HepG2 (cell line): ENCODE measurements at regions not wholly inside any gene's neighbourhood (a gene's known extent, or its start where the extent isn't known, plus 50 kb on each side); places are given as distances from the start of the nearest gene placed in this dataset.

Experiments
- BCL6 ChIP-seq: IDR thresholded peaks from 2 replicates; pipeline ENCODE4 v1.6.1; 2016; ENCODE audit warnings: missing genetic modification reagents, missing compliant biosample characterization
- BHLHE40 ChIP-seq: IDR thresholded peaks from 2 replicates; pipeline ENCODE4 v1.6.1; 2011; ENCODE audit warnings: low read length, improper control_type of control experiment
- HHEX ChIP-seq: IDR thresholded peaks from 2 replicates; pipeline ENCODE4 v1.6.1; 2016; ENCODE audit warnings: control low read depth
- HOXA7 ChIP-seq: sonication (generic); formaldehyde crosslinking; IDR thresholded peaks from 2 replicates; pipeline ENCODE4 v1.8.1; 2022; ENCODE audit warnings: mild to moderate bottlenecking, missing genetic modification reagents, moderate library complexity
- KDM1A ChIP-seq: IDR thresholded peaks from 2 replicates; pipeline ENCODE4 v1.6.1; 2016; ENCODE audit warnings: missing compliant biosample characterization
- MTA3 ChIP-seq: sonication (generic); formaldehyde crosslinking; IDR thresholded peaks from 2 replicates; pipeline ENCODE4 v1.4.0; 2020; ENCODE audit warnings: missing genetic modification reagents
- NCOA2 ChIP-seq: sonication (generic); formaldehyde crosslinking; IDR thresholded peaks from 2 replicates; pipeline ENCODE4 v1.8.0; 2022; ENCODE audit warnings: inconsistent platforms
- NFIB ChIP-seq: sonication (generic); formaldehyde crosslinking; IDR thresholded peaks from 2 replicates; pipeline ENCODE4 v1.9.0; 2021; ENCODE audit warnings: missing genetic modification reagents, mild to moderate bottlenecking, borderline replicate concordance
- RCOR2 ChIP-seq: IDR thresholded peaks from 2 replicates; pipeline ENCODE4 v1.6.1; 2016; ENCODE audit warnings: missing biosample characterization, missing genetic modification reagents
- SOX13 ChIP-seq, 3 experiments: fragments of 450-650 bp in 1 of 3; sonication (generic) in 1 of 3; formaldehyde crosslinking in 1 of 3; IDR thresholded peaks in 2 of 3; conservative IDR thresholded peaks in 1 of 3; 2 replicates each; pipeline versions ENCODE4 v1.5.0 to v1.6.1; 2016 to 2020; ENCODE audit warnings: antibody characterized with exemption in 1 of 3, mild to moderate bottlenecking in 1 of 3, missing compliant biosample characterization in 1 of 3, missing genetic modification reagents in 1 of 3, moderate library complexity in 1 of 3
- TEAD2 ChIP-seq: sonication (generic); formaldehyde crosslinking; IDR thresholded peaks from 2 replicates; pipeline ENCODE4 v1.9.0; 2021; ENCODE audit warnings: missing genetic modification reagents
- U2AF2 ChIP-seq: fragments of 200-400 bp; formaldehyde crosslinking; IDR thresholded peaks from 2 replicates; pipeline ENCODE4 v1.6.1; 2017; ENCODE audit warnings: low read depth, mild to moderate bottlenecking, low read length
- ZKSCAN8 ChIP-seq: IDR thresholded peaks from 2 replicates; pipeline ENCODE4 v1.6.1; 2016; ENCODE audit warnings: borderline replicate concordance, missing genetic modification reagents, missing compliant biosample characterization
- ZNF24 ChIP-seq: fragments of 450-650 bp; IDR thresholded peaks from 2 replicates; pipeline ENCODE4 v1.6.1; 2017; ENCODE audit warnings: antibody characterized with exemption, mild to moderate bottlenecking
- ZNF749 ChIP-seq: sonication (generic); formaldehyde crosslinking; IDR thresholded peaks from 2 replicates; pipeline ENCODE4 v1.8.0; 2022; ENCODE audit warnings: mild to moderate bottlenecking, missing genetic modification reagents, moderate library complexity, borderline replicate concordance
- ZSCAN25 ChIP-seq: sonication (generic); formaldehyde crosslinking; IDR thresholded peaks from 2 replicates; pipeline ENCODE4 v1.8.0; 2022; ENCODE audit warnings: mild to moderate bottlenecking, missing genetic modification reagents
- TF ChIP-seq, protein P1 (sequence below): sonication (generic); formaldehyde crosslinking; IDR thresholded peaks from 2 replicates; pipeline ENCODE4 v1.4.0; 2020; ENCODE audit warnings: low read depth, mild to moderate bottlenecking, missing genetic modification reagents
- TF ChIP-seq, protein P2 (sequence below): sonication (generic); formaldehyde crosslinking; IDR thresholded peaks from 2 replicates; pipeline ENCODE4 v1.4.0; 2020; ENCODE audit warnings: missing genetic modification reagents
- TF ChIP-seq, protein P3 (sequence below): sonication (generic); formaldehyde crosslinking; IDR thresholded peaks from 2 replicates; pipeline ENCODE4 v1.4.0; 2020; ENCODE audit warnings: missing genetic modification reagents
- TF ChIP-seq, protein P4 (sequence below): sonication (generic); formaldehyde crosslinking; IDR thresholded peaks from 2 replicates; pipeline ENCODE4 v1.4.0; 2020; ENCODE audit warnings: missing genetic modification reagents
- TF ChIP-seq, protein P5 (sequence below): IDR thresholded peaks from 2 replicates; pipeline ENCODE4 v1.6.1; 2016; ENCODE audit warnings: low read depth, borderline replicate concordance

DNA sequence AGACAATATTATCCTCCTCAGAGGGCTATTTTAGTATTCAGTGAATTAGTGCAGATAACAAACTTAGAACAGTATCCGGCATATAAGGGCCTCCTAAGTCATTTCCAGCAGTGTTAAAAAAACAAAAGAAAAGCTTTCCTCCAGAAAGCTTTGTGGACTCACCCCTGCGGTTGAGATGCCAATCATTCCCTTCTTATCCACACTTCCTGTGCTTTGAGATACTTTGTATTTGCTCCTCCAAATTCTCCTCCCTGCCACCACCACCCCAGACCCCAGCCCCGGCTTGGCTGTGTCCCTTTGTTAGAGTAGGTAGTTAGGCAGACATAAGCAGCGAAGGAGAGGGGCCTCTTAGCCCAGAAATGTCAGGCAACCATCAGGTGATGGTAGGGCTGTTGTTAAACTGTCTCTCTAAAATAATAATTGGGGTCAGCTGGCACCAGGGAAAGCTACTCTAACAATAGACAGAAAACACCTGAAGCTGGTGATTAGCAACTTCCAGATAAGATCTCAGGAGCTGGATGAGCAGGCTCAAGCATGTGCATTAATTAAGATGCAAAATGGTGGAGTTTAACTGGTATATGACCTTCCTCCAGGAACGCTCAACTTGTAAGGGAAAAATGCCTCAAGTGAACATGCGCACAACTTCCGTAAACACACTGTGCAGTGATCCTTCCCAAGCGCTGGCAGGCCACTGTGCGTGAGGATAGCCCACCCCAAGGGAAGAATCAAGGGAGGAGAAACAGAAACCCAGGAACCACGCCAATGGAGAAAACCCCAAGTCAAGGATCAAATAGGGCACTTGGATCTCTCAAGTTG, 152.1 kb upstream of the EEA1 start (continued):
- TF ChIP-seq, protein P1, sequence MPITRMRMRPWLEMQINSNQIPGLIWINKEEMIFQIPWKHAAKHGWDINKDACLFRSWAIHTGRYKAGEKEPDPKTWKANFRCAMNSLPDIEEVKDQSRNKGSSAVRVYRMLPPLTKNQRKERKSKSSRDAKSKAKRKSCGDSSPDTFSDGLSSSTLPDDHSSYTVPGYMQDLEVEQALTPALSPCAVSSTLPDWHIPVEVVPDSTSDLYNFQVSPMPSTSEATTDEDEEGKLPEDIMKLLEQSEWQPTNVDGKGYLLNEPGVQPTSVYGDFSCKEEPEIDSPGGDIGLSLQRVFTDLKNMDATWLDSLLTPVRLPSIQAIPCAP (CRISPR knock-in tag) = no peak
- TF ChIP-seq, protein P2, sequence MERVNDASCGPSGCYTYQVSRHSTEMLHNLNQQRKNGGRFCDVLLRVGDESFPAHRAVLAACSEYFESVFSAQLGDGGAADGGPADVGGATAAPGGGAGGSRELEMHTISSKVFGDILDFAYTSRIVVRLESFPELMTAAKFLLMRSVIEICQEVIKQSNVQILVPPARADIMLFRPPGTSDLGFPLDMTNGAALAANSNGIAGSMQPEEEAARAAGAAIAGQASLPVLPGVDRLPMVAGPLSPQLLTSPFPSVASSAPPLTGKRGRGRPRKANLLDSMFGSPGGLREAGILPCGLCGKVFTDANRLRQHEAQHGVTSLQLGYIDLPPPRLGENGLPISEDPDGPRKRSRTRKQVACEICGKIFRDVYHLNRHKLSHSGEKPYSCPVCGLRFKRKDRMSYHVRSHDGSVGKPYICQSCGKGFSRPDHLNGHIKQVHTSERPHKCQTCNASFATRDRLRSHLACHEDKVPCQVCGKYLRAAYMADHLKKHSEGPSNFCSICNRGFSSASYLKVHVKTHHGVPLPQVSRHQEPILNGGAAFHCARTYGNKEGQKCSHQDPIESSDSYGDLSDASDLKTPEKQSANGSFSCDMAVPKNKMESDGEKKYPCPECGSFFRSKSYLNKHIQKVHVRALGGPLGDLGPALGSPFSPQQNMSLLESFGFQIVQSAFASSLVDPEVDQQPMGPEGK (CRISPR knock-in tag) = 0 out of 2 replicates have a peak, but pooled peaks have one; percentile 24
- TF ChIP-seq ZSCAN25 (peak; percentile 82), KDM1A (CRISPR knock-in tag) (no peak), BHLHE40 (no peak), TEAD2 (CRISPR knock-in tag) (no peak), ZNF749 (CRISPR knock-in tag) (no peak), SOX13 (IDR thresholded peaks at IDR 0.05) (no peak), SOX13 (CRISPR knock-in tag; conservative IDR thresholded peaks at IDR 0.05 in 1 of 2, IDR thresholded peaks at IDR 0.05 in 1 of 2) (peak in 1 of 2 experiments; percentile 81; a peak in 2 of 4 replicates), NCOA2 (peak; percentile 73), RCOR2 (CRISPR knock-in tag) (no peak), NFIB (CRISPR knock-in tag) (no peak), HHEX (no peak), U2AF2 (no peak), MTA3 (no peak), ZKSCAN8 (CRISPR knock-in tag) (no peak), ZNF24 (no peak), HOXA7 (no peak), BCL6 (CRISPR knock-in tag) (no peak)
- TF ChIP-seq, protein P3, sequence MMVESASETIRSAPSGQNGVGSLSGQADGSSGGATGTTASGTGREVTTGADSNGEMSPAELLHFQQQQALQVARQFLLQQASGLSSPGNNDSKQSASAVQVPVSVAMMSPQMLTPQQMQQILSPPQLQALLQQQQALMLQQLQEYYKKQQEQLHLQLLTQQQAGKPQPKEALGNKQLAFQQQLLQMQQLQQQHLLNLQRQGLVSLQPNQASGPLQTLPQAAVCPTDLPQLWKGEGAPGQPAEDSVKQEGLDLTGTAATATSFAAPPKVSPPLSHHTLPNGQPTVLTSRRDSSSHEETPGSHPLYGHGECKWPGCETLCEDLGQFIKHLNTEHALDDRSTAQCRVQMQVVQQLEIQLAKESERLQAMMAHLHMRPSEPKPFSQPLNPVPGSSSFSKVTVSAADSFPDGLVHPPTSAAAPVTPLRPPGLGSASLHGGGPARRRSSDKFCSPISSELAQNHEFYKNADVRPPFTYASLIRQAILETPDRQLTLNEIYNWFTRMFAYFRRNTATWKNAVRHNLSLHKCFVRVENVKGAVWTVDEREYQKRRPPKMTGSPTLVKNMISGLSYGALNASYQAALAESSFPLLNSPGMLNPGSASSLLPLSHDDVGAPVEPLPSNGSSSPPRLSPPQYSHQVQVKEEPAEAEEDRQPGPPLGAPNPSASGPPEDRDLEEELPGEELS (CRISPR knock-in tag) = 0 out of 2 replicates have a peak, but pooled peaks have one; percentile 37
- TF ChIP-seq, protein P4, sequence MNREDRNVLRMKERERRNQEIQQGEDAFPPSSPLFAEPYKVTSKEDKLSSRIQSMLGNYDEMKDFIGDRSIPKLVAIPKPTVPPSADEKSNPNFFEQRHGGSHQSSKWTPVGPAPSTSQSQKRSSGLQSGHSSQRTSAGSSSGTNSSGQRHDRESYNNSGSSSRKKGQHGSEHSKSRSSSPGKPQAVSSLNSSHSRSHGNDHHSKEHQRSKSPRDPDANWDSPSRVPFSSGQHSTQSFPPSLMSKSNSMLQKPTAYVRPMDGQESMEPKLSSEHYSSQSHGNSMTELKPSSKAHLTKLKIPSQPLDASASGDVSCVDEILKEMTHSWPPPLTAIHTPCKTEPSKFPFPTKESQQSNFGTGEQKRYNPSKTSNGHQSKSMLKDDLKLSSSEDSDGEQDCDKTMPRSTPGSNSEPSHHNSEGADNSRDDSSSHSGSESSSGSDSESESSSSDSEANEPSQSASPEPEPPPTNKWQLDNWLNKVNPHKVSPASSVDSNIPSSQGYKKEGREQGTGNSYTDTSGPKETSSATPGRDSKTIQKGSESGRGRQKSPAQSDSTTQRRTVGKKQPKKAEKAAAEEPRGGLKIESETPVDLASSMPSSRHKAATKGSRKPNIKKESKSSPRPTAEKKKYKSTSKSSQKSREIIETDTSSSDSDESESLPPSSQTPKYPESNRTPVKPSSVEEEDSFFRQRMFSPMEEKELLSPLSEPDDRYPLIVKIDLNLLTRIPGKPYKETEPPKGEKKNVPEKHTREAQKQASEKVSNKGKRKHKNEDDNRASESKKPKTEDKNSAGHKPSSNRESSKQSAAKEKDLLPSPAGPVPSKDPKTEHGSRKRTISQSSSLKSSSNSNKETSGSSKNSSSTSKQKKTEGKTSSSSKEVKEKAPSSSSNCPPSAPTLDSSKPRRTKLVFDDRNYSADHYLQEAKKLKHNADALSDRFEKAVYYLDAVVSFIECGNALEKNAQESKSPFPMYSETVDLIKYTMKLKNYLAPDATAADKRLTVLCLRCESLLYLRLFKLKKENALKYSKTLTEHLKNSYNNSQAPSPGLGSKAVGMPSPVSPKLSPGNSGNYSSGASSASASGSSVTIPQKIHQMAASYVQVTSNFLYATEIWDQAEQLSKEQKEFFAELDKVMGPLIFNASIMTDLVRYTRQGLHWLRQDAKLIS (CRISPR knock-in tag) = no peak
- TF ChIP-seq, protein P5, sequence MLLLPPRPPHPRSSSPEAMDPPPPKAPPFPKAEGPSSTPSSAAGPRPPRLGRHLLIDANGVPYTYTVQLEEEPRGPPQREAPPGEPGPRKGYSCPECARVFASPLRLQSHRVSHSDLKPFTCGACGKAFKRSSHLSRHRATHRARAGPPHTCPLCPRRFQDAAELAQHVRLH (CRISPR knock-in tag) = no peak
